ENCODE measurements at regions not wholly inside any gene's neighbourhood (a gene's known extent, or its start where the extent isn't known, plus 50 kb on each side); places are given as distances from the start of the nearest gene placed in this dataset.

DNA sequence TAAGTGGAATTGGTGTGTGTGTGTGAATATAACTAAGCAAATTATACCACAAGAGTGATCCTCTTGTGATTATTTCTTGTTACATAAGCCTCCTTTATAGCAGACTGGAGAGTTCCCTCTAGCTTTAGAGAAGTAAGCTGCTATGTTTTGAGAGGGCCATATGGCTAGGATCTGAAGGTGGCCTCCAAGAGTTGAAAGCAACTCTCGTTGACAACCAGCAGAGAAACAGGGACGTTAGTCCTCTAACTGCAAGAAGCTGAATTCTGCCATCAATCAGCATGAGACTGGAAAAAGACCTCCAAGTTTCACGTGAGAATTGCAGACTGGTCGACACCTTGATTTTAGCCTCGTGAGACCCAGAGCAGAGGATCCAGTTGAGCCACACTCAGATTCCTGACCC is 278.5 kb upstream of the ZNF717 start:
- TF ChIP-seq, protein P1, sequence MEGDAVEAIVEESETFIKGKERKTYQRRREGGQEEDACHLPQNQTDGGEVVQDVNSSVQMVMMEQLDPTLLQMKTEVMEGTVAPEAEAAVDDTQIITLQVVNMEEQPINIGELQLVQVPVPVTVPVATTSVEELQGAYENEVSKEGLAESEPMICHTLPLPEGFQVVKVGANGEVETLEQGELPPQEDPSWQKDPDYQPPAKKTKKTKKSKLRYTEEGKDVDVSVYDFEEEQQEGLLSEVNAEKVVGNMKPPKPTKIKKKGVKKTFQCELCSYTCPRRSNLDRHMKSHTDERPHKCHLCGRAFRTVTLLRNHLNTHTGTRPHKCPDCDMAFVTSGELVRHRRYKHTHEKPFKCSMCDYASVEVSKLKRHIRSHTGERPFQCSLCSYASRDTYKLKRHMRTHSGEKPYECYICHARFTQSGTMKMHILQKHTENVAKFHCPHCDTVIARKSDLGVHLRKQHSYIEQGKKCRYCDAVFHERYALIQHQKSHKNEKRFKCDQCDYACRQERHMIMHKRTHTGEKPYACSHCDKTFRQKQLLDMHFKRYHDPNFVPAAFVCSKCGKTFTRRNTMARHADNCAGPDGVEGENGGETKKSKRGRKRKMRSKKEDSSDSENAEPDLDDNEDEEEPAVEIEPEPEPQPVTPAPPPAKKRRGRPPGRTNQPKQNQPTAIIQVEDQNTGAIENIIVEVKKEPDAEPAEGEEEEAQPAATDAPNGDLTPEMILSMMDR (IDR thresholded peaks at IDR 0.05): no peak
- TF ChIP-seq POLR2A (IDR thresholded peaks at IDR 0.05): no peak
